ENCODE measurements at regions not wholly inside any gene's neighbourhood (a gene's known extent, or its start where the extent isn't known, plus 50 kb on each side); places are given as distances from the start of the nearest gene placed in this dataset.

DNA sequence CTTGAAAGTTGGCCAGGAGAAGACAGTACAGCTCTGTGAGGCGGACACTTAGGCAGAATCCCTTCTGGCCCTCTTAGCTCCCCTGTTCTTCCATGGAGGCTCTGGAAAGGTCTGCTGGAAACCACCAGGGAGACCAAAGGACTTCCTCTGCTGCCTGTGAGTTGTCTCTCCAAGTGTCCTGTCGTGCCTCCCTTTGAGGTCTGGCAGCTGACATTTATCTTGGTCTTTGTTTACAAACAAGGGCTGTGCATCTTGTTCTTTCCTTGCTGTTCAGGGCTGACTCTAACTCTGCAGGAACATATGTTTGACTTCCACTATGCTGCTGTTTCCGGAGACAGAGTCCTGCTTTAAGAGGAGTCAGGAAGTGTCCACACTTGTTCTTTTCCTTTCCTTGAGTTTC lies 159.9 kb upstream of the FRMD6 start:
- Histone ChIP-seq H3K27ac (ENCODE audit: low read length) (no peak overlapping the region), H3K36me3 (ENCODE audit: insufficient read depth, low read length) (no peaks in the 10 kb centered on the region), H3K27me3 (ENCODE audit: insufficient read depth, low read length, poor library complexity) (no peaks in the 10 kb centered on the region), H3K4me2 (ENCODE audit: insufficient read depth, low read length) (no peak overlapping the region), H3K79me2 (ENCODE audit: insufficient read depth, low read length) (no peaks in the 10 kb centered on the region), H3K9me3 (ENCODE audit: insufficient read depth, low read length, severe bottlenecking) (peaks cover 4% of the 10 kb centered on the region), H3K4me1 (ENCODE audit: insufficient read depth, low read length) (no peaks in the 10 kb centered on the region), H2AFZ (ENCODE audit: low read depth, low read length) (no peak overlapping the region), H3K9ac (ENCODE audit: low read depth, low read length) (no peak overlapping the region), H3K4me3 (ENCODE audit: low read depth in 1 of 2, low read length in 2 of 2) (no peak overlapping the region), H4K20me1 (ENCODE audit: insufficient read depth, low read length) (no peaks in the 10 kb centered on the region)
- DNase-seq (no peak), ATAC-seq (ENCODE audit: insufficient read depth, low read depth) (no peak)
- no peak for TF ChIP-seq EZH2 (IDR thresholded peaks at IDR 0.05; ENCODE audit: borderline replicate concordance, low read depth, low read length, severe bottlenecking)
- TF ChIP-seq, protein P1, sequence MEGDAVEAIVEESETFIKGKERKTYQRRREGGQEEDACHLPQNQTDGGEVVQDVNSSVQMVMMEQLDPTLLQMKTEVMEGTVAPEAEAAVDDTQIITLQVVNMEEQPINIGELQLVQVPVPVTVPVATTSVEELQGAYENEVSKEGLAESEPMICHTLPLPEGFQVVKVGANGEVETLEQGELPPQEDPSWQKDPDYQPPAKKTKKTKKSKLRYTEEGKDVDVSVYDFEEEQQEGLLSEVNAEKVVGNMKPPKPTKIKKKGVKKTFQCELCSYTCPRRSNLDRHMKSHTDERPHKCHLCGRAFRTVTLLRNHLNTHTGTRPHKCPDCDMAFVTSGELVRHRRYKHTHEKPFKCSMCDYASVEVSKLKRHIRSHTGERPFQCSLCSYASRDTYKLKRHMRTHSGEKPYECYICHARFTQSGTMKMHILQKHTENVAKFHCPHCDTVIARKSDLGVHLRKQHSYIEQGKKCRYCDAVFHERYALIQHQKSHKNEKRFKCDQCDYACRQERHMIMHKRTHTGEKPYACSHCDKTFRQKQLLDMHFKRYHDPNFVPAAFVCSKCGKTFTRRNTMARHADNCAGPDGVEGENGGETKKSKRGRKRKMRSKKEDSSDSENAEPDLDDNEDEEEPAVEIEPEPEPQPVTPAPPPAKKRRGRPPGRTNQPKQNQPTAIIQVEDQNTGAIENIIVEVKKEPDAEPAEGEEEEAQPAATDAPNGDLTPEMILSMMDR (IDR thresholded peaks at IDR 0.05; ENCODE audit: borderline replicate concordance, extremely low read depth, low read length, poor library complexity, severe bottlenecking): no peak

DNA sequence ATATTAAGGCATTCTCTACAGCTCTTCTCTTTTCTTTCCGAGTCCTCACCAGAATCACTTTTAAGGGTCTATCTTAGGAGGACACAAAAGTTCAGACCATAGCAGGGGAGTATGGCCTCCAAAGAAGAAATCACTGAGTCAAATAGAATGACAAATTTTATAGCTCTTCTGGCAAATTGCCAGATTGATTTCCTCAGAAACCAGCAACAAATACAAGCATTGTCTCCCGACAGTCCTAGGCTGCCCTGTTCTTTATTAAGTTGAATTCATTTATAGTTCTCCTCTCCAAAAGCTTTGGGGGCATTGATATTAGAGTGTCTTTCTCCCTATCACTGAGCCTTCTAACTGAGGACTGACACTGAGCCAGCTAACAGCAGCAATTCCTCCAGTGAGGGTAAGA lies 156.4 kb upstream of the FRMD6 start:
- peaks cover 9% of the 10 kb centered on the region for H3K9me3 ChIP-seq (ENCODE audit: insufficient read depth, low read length, severe bottlenecking)
- no peak overlapping the region for H3K9ac ChIP-seq (ENCODE audit: low read depth, low read length)
- no peaks in the 10 kb centered on the region for H3K79me2 ChIP-seq (ENCODE audit: insufficient read depth, low read length)
- no peak overlapping the region for H3K4me2 ChIP-seq (ENCODE audit: insufficient read depth, low read length)
- DNase-seq (no peak), ATAC-seq (ENCODE audit: insufficient read depth, low read depth) (no peak)
- no peaks in the 10 kb centered on the region for H3K27me3 ChIP-seq (ENCODE audit: insufficient read depth, low read length, poor library complexity)
- no peaks in the 10 kb centered on the region for H4K20me1 ChIP-seq (ENCODE audit: insufficient read depth, low read length)
- no peak overlapping the region for H3K27ac ChIP-seq (ENCODE audit: low read length)
- H3K4me3 ChIP-seq (ENCODE audit: low read depth in 1 of 2, low read length in 2 of 2): no peak overlapping the region
- H2AFZ ChIP-seq (ENCODE audit: low read depth, low read length): no peak overlapping the region
- TF ChIP-seq EZH2 (IDR thresholded peaks at IDR 0.05; ENCODE audit: borderline replicate concordance, low read depth, low read length, severe bottlenecking): no peak
- TF ChIP-seq, protein P1 (IDR thresholded peaks at IDR 0.05; ENCODE audit: borderline replicate concordance, extremely low read depth, low read length, poor library complexity, severe bottlenecking): no peak
- H3K4me1 ChIP-seq (ENCODE audit: insufficient read depth, low read length): no peaks in the 10 kb centered on the region
- no peaks in the 10 kb centered on the region for H3K36me3 ChIP-seq (ENCODE audit: insufficient read depth, low read length)

DNA sequence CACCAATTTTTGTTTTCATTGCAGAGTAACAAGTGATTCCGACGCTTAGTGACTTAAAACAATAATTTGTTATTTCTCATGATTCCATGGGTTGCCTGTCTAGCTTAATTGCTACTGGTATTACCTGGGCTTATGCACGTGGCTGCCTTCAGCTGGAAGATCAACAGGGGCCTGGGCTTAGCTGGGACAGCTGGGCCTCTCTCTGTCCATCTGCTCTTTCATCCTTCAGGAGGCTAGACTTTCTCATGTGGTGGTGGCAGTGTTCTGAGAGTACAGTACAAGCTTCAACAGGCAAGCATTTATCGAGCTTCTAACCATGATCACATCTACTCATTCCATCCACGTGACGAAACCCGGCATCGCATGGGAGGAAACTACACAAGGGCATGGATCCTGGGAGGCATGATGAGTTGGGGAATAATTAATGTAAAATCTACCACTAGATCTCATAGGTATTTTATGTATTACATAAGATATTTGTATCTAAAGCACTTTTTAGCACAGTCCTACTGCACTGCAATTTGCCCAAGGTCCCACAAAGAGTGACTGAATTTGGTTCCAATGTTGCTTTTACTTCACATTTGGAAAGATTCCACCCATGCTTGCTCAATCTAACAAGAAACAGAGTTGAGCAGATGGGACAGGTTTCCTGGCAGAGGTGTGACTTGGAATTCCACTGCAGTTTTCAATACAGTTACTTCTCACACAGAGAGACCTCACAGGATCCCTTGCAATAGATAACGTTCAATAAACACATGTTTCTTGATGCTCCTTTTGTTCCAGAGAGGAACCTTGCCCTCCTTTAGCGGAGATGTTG lies 153.1 kb upstream of the FRMD6 start:
- no peak overlapping the region for H2AFZ ChIP-seq (ENCODE audit: low read depth, low read length)
- H3K4me2 ChIP-seq (ENCODE audit: insufficient read depth, low read length): no peak overlapping the region
- DNase-seq (no peak), ATAC-seq (ENCODE audit: insufficient read depth, low read depth) (no peak)
- peaks cover 9% of the 10 kb centered on the region for H3K9me3 ChIP-seq (ENCODE audit: insufficient read depth, low read length, severe bottlenecking)
- no peaks in the 10 kb centered on the region for H3K79me2 ChIP-seq (ENCODE audit: insufficient read depth, low read length)
- H3K9ac ChIP-seq (ENCODE audit: low read depth, low read length): no peak overlapping the region
- no peak overlapping the region for H3K4me3 ChIP-seq (ENCODE audit: low read depth in 1 of 2, low read length in 2 of 2)
- H3K27ac ChIP-seq (ENCODE audit: low read length): no peak overlapping the region
- no peaks in the 10 kb centered on the region for H3K27me3 ChIP-seq (ENCODE audit: insufficient read depth, low read length, poor library complexity)
- H3K4me1 ChIP-seq (ENCODE audit: insufficient read depth, low read length): no peaks in the 10 kb centered on the region
- TF ChIP-seq, protein P1 (IDR thresholded peaks at IDR 0.05; ENCODE audit: borderline replicate concordance, extremely low read depth, low read length, poor library complexity, severe bottlenecking): no peak
- no peak for TF ChIP-seq EZH2 (IDR thresholded peaks at IDR 0.05; ENCODE audit: borderline replicate concordance, low read depth, low read length, severe bottlenecking)
- H4K20me1 ChIP-seq (ENCODE audit: insufficient read depth, low read length): no peaks in the 10 kb centered on the region
- no peaks in the 10 kb centered on the region for H3K36me3 ChIP-seq (ENCODE audit: insufficient read depth, low read length)
